Ecto neural progenitor cell (in vitro differentiated cells): ENCODE measurements at regions not wholly inside any gene's neighbourhood (a gene's known extent, or its start where the extent isn't known, plus 50 kb on each side); places are given as distances from the start of the nearest gene placed in this dataset.

Source experiments
- DNase-seq: peaks from one replicate; pipeline ENCODE4 v3.0.0-alpha.2; 2018; ENCODE audit warnings: low spot score

DNA sequence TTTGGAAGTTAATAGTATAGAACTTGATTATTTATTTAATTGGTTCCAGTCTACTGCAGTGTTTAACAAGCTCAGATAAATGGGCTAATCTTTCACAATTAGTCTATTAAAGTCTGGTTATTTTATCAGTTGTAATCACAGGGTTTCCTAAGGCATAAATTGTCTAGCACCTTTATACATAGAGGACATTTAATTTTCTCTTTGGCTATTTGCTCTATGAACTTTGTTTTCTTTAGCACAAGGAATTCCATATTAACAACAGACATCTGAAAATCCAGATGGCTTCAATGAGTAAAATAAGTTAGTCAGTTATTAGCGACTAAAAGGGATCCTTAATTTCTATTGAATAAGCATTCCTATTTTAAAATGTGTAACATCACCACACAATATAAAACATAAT lies 1350.8 kb upstream of the SLC10A2 start:
- DNase-seq: no peak

- no peak for DNase-seq
These were observed 1348.6 kb upstream of the SLC10A2 start for GRCh38 chr13:104414771-104415170.

DNA sequence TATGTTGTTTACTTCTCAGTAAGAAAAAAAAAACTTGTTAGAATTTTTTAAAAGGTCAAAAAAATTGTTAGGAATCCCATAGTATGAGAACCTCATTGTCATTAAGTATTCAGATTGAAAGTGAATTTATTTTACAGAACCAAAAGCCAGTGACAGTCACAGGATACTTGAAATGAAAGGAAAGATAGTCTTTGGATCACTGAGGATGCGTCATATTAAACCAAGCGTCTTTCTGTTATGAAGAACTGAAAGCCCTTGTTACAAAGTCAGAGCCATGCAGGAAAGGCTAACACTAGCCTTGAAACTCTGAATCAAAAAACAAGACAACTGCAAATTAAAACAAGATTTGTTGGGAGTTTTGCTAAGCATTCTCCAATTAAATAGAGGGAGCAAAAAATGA lies 1348.0 kb upstream of the SLC10A2 start:
- DNase-seq: no peak

- no peak for DNase-seq
These were observed 1345.0 kb upstream of the SLC10A2 start for GRCh38 chr13:104411141-104411765.

DNA sequence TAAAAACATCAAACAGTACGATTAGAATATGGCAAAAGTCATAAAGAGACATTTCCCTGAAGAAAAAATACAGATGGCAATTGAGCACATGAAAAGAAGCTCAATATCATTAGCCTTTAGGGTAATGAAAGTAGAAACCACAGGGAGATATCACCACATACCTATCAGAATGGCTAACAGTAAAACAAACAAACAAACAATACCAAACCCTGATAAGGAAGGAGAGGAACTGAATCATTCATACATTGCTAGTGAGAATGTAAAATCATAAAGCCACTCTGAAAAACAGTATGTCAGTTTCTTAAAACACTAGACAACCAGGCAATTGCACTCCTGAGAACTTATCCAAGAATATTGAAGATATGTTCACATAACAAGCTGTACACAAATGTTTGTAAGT lies 1342.5 kb upstream of the SLC10A2 start:
- DNase-seq: no peak

DNA sequence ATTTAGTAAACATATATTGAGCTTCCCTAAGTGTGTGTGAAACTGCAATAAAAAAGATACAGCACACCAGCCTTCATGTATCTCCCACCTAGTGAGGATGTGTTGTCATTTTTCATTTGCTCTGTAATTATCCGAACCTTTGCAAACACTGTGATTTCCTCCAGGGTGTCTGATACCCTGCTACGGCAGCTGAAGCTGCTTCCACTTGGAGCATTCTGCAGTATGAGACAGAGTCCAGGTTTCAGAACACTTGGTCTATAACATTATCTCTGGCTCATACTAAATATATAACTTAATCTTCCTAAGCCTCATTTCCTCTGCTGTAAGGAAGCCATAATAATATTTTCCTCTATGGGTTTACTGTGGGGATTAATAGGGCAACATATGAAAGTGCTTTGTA lies 1338.1 kb upstream of the SLC10A2 start:
- no peak for DNase-seq

DNA sequence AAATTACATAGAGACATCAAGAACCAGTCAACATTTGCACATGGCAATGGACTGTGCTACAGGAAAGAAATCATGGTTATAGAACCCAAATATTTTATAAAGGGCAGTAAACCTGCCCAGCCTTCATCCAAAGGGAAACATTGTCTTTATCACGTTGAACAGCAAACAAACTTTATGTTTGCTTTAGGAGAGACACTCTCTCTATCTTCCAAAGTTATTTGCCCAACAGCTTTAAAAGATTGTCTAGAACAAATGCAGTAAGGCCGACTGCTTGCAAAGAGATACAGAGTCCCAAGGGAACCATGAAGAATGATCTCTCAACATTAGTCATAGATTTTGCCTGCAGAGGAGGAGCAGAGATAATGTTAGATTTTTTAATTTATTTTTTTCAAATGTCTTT lies 1323.5 kb upstream of the SLC10A2 start:
- no peak for DNase-seq

DNA sequence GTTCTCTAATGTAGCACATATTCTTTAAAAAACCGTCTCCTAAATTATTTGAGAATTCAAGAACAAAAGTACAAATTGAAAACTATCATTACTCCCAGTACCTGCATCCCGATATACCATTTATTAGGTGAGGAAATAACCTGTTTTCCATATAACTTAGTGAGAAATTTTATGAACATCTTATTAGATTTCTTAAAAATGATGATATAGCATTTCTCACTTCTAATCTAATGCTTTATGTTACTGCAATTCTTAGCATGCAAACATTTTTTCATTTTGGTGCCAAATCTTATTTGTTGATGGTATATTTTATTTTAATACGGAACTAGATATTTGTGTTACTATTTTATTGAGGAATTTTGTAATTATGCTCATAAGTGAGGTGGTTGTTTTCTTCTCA lies 1321.3 kb upstream of the SLC10A2 start:
- no peak for DNase-seq

GRCh38 chr13:104385404-104385803 lies 1319.2 kb upstream of the SLC10A2 start:
- DNase-seq: no peak

GRCh38 chr13:104382951-104383350 lies 1316.7 kb upstream of the SLC10A2 start:
- DNase-seq: no peak

- DNase-seq: no peak
These were observed 1310.4 kb upstream of the SLC10A2 start for GRCh38 chr13:104376588-104376987.

DNA sequence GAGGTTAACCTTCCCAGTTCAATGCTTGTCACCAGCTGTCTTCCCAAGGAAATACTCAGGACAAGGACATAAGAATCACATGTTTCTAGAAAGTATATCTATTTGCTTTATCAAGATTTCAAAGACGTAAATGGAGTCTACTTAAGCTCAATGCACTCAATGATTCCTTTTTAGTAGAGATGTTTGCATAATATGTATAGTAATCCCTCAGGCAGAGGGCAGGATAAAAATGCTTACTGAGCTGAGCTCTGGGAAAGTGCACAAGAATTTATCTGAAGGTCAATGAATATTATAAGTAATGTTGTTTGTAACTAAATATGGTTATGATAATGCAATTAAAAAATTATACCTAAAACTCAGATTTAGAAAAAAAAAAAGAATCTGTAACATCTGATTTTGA lies 1309.4 kb upstream of the SLC10A2 start:
- no peak for DNase-seq

DNA sequence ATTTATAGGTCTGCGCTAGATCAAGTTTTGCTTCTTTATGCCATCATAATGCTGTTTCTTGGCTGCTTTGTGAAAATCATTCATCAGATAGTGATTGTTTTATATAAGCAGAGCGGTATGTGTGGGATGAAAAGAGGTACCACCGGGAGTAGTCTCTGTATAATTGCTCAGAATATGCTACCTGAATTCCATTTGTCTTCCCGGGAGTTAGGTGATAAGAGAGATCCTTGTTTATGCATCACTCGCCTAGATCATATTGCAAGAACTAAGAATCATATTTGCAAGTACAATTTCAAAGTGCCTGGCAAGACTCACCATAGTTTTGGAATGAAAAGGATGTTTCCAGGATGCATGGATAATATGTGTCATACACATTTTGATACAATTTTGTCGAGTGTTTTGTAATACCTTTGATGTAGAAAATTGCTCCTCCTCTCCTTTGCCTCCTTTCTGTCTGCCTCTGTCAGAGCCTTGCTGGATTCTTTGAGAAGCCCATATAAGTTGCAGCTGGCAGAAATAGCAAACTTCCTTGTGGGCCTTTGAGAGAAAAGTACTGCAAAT lies 1306.0 kb upstream of the SLC10A2 start:
- no peak for DNase-seq

- no peak for DNase-seq
These were observed 1299.2 kb upstream of the SLC10A2 start for GRCh38 chr13:104365430-104365829.

- no peak for DNase-seq
These were observed 1291.6 kb upstream of the SLC10A2 start for GRCh38 chr13:104357672-104358354.

DNA sequence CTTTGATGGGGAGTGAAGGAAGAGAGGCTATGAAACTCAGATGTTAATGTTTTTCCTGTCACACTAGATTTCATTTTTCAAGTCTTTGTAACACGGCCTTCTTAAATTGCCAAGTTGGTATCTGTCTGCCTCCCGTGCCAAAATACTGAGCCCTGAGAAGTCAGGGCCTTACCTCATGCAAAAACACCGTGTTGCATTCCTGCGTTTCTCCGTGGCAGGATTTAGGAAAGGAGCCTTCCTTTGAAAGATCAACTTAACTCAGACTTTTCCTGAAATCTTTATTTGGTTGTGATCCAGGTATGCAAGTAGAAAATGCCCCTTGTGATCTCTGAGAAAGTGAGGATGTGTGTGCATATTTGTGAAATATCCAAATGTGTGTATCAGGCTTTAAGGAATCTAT lies 1291.0 kb upstream of the SLC10A2 start:
- no peak for DNase-seq

GRCh38 chr13:104355041-104355670 lies 1288.9 kb upstream of the SLC10A2 start:
- DNase-seq: no peak

- DNase-seq: no peak
These were observed 1261.0 kb upstream of the SLC10A2 start for GRCh38 chr13:104327211-104327610.

DNA sequence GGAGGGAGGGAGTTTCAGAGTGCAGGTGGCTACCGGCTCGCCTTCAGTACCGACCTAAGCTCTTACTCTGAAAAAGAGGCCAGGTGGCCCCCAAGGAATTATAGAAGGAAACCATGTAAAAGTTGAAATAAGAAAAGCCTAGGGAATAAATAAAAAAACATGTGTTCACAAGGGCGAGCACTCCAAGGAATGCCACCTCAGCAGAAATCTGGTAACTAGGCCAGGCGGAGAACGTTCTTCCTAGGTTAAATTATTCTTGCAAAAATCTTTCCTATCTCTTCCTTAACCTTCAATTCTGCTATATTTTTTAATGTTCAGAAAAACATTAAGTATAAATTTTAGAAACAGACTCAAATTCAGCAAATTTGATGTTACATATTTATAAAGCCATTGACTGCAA lies 1260.3 kb upstream of the SLC10A2 start:
- DNase-seq: no peak

DNA sequence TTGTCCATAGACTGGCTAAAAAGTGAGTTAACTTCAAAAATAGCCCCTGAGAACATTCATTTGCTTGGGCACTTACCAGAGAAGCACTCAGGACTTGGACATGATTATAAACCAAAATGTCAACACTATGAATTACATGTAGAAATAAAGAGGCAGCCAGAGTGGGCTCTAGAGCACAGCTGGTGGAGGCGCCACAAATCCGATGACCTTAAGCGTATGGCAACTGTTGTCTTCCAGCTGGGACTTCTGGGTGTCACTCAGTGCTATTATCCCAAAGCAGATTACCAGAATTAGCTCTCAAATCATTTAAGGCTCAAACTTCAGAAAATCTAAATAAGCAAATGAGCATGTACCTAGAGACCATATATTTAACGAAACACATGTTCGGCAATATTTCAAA lies 1255.5 kb upstream of the SLC10A2 start:
- DNase-seq: no peak

- DNase-seq: no peak
These were observed 1254.2 kb upstream of the SLC10A2 start for GRCh38 chr13:104320446-104320845.

- no peak for DNase-seq
These were observed 1251.9 kb upstream of the SLC10A2 start for GRCh38 chr13:104318121-104318520.

- no peak for DNase-seq
These were observed 1249.4 kb upstream of the SLC10A2 start for GRCh38 chr13:104315606-104316005.
